GM11168 (cell line): ENCODE measurements at regions not wholly inside any gene's neighbourhood (a gene's known extent, or its start where the extent isn't known, plus 50 kb on each side); places are given as distances from the start of the nearest gene placed in this dataset.

Experiments
- in situ Hi-C: fragments of 300-500 bp; cut with MboI; formaldehyde crosslinking; loops from one replicate; pipeline ENCODE4 v1.12.0; 2022; ENCODE audit warnings: low sequenced_read_pairs; ENCODE audit not compliant: unreplicated experiment

DNA sequence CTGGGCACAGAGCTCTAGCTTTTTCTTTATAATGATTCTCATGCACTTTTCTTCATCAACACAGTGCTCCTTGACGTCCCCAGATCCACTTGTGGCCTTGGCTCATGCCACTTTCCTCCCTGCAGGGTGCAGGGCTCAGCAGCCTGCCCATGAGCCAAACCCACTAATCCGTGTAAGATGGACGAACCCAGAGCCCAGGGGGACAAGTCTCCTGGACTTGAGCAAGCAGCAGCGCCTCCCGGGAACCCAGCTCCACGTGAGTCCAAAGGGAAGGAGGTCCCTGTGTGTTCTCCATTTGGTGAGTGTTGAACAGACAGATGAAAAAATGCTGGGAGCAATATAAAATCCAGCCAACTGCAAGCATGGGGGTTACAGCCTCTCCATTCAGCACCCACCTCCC is 470.6 kb upstream of the HS6ST1 start:
- in situ Hi-C loops, result no loop called here

DNA sequence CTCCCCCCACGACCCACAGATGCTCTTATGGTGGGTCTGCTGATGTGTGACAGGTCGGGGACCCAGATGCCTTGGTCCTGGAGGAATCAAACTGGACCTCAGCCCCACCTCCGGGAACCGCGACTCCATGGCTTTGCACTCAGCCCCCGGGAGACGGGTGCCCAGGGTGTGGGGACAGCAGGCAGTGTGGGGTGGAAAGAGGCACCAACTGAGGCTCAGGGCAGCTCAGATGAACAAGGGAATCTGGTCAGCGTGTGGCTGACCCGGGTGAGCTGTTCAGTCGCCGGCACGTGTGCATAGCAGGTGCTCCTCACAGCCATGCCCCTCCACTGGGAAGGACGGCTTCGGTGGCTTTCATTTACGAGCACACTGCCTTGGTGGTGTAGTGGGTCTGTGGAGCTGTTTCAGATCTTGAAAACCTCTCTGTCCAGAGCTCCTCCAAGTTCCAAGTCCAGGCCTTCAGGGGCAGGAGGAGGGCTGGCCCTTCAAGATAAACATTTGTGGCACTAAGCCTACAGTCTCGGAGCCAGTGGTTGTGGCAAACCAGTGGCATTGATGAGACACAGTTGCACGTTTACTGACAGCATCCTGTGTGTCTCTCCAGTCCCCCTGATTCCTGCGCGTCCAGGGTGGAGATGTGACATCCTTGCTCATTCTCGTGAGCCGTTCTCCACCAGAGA is 471.2 kb upstream of the HS6ST1 start:
- in situ Hi-C loops, result no loop called here

DNA sequence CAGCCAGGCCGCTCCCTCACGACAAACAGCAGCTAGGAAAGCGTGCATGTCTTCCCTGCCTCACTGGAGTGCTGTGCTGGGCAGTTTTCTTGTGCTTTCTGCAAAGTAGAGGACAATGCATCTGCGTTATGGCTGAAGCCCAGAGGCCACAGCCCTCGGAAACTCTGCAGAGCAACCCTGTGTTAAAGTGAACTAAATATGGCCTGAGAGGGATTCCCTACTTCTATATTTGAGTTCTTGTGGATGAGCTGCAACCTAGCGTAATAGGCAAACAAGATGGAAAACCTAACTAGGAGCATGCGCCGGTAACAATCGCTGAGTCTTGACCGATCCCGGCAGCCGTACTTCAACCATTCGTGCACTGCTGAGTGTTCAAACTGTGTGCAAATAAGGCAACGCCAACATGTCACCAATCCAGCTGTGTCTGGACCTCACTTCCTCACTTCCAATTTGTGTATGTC is 471.9 kb upstream of the HS6ST1 start:
- in situ Hi-C loops, result no loop called here

DNA sequence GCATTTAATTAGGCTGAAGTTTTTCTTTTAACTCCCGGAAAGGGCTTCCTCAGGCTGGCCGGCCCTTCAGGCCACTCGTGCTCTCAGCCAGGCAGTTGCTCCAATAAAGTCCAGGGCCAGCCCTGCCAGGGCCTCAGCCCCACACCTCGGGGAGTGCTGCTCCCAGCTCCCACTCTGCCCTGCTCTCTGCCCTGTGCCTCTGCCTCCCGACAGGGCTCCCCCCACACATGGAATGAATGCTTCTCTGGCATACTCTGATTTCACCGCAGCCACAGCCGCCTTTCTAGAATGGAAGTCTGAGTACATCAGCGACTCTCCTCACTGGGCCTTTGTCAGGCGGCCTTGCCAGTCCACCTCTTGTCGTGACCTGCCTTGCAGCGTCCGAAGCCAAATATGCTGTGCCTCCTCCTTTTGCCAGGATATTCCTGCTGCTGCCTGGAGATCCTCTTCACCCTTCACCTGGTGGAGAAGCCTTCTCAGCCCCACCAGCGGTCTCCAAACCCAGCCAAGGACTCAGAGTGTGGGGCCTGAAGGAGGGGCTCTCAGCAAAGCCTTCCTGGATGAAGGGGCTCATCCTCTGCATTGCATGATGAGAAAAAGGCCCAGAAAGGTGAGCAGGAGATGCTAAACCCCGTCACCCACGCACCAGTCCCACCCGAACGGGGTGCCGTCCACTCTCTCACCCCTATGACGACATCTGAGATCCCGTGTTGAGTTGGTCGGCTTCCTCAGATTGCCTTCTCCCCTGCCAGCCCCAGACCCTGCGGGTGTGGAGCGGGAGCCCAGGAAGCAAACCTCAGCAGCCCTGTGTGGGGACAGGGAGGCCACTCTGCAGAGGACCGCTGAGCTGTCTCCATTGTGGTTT is 472.7 kb upstream of the HS6ST1 start:
- in situ Hi-C loops, result no loop called here

DNA sequence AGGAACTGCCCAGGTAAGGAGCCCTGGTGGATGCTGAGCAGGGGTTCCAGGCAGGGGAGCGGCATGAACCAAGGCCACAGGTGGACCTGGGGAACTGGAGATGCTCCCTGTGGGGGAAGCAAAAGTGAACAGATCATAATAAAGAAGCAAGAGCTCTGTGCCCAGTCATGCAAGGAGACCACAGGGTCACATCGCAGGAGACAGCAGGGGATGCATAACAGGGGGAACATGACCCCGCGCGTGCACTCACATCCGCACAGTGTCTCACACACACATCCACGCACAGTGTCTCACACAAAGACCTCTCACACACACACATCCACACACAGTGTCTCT is 473.3 kb upstream of the HS6ST1 start:
- in situ Hi-C loops, result no loop called here

DNA sequence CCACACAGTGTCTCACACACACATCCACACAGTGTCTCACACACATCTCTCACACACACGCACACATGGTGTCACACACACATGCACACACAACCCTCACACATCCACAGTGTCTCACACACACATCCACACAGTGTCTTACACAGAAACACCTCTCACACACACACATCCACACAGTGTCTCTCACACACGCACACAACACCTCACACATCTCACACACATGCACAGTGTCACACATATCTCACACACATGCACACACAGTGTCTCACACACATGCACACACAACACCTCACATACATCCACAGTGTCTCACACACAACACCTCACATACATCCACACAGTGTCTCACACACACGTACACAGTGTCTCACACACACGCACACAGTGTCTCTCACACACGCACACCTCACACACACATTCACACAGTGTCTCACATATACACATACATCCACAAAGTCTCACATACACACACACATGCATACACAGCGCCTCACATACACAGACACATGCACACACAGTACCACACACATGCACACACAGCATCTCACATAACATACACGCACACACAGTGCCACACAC is 473.9 kb upstream of the HS6ST1 start:
- in situ Hi-C loops, result no loop called here

DNA sequence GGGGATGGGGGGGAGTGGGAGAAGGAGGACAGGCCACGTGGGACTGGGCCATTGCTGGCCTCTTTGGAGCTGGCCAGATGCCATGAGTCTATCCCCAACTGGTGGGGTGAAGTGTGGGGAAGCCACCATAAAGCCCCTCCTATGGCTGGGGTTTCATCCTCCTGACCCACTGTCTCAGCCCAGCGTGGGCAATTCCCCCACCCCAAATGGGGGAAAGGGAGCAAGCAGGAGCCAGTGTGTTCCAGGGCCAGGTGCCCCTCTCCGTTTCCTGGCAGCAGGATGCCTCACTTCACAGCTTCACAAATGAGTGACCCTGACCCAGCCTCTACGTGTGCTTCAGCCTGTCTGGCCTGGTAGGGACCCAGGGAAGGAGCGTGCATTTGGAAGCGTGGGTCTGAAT is 474.7 kb upstream of the HS6ST1 start:
- in situ Hi-C loops, result no loop called here

DNA sequence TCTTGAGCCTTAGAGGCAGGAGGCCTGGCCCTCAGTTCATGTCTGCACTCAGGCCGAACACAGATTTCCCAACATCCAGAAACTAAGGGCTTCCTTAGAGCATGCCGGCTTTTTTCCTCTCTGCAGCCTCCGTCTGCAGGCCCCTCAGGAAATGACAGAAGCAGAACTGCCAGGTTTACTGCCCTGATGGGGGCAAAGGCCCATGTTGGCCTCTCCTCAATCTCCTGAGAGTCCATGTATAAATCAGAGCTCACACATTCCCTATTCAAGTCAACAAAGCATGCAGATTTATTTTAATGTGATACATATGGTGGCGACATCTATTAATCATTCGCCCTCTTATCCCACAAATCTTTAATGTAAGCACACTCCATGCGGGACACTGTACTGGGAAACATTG is 475.6 kb upstream of the HS6ST1 start:
- in situ Hi-C loops, result no loop called here

DNA sequence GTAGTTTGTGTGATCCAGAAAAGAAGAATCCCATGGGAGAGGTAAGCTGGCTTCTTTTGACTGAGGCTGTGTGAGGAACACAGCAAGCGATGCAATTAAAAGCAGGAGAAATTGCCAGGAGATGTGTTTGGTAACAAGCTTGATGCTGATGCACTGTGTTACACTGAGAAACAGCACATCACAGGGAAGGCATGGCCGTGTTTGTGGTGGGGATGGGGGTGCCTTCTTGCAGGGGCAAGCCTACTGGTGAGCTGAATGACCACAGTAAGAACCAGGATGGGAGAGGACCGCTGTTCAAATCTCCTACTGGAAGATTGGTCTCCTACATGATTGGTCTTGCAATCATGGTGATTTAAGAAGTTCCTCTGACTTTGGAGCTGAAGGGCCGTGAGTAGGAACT is 477.7 kb upstream of the HS6ST1 start:
- in situ Hi-C loops, result no loop called here

DNA sequence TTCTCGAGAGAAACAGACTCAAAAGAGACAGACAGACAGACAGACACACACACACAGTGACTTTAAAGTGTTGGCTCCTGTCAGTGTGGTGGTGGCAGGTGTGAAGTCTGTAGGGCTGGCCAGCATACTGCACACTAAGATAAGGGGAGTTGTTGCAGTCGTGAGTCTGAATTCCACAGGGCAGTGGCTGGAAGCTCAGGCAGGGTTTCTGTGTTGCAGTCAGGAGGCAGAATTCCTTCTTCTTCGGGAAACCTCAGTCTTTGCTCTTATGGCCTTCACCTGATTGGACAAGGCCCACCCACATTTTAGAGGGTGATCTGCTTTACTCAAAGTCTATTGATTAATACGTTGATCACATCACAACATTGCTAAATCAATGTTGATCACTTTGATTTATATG is 478.4 kb upstream of the HS6ST1 start:
- in situ Hi-C loops, result no loop called here

DNA sequence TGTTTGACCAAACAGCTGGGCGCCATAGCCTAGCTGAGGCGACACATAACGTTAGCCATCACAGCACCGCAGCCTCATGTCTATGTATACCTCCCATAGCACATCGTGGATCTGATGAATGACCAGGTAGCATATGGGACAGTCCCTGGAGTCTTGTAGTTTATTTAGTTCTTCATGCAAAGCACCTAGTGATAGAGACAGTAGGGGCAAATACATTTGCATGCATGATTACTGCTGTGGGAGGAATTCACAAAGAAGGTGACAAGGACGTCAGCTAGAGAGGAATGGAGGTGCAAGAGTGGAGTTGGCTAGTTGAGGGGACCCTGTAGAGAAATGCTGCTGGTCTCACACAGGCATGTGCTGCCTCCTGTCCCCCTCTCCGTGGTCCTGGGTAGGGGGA is 478.9 kb upstream of the HS6ST1 start:
- in situ Hi-C loops, result no loop called here

DNA sequence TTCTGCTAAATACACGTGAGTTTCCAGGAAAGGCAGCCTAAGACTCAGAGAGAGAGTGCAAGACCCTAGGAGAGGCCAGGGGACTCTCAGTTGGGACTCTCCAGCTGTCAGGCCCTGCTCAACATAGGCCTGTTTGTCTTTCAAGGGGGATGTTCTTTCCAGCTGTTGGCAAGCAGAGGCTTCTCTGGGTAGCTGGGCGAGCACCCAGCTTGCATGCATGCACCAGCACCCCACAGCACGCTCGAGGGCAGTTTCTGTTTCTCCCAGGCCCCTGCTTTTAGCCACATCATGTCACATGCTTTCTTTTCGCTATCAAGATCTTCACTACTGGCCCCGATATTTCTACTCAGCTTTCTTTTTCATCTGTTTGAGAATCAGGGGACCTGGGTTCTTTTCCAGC is 479.3 kb upstream of the HS6ST1 start:
- in situ Hi-C loops, result no loop called here

DNA sequence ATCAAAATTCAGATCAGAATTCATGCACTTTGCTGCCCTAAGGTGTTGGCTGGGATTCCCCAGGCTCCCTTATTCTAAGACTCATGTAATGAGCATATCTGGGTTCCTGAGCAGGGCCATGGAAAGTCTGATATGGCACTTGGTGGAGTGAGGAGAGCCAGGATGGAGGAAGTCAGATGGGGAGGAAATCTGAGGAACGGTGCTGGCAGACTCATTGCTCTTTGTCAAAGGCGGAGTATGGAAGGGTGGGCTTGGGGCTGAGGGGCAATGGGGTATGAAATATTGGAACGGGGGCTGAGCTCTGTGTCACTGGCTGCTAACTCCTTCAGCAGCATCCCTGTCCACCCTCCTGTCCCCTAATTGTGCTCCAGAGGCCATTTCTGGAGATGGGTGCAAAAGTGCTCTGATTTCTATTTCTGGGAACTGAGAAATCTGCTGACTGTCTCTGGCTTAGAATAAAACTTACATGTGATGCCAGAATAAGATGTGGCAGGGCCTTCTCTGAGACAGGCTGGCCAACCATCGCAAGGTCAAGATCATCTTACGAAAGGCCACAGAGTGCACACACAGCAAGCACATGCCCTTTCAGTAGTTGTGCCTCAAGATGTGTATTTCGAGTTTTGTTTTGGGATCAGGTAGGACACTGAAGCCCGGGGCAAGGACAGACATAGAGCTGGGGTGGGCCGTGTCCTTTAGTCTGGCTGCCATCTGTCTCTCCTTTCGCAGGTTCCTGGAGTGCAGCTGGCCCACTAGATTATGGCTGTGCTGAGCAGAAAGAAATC is 480.0 kb upstream of the HS6ST1 start:
- in situ Hi-C loops, result no loop called here

DNA sequence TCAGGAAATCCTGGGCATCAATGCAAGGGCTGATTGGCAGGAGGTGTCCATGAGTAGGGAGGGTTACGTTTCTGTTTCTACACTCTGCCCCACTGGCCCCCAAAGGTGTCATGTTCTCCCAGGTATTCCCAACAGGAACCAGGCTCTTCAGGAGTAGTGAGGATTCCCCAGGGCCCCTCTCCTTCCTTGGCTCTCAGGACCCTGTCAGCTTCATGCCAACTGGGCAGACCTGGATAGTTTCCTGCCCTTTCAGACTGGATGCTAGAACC is 480.6 kb upstream of the HS6ST1 start:
- in situ Hi-C loops, result no loop called here

DNA sequence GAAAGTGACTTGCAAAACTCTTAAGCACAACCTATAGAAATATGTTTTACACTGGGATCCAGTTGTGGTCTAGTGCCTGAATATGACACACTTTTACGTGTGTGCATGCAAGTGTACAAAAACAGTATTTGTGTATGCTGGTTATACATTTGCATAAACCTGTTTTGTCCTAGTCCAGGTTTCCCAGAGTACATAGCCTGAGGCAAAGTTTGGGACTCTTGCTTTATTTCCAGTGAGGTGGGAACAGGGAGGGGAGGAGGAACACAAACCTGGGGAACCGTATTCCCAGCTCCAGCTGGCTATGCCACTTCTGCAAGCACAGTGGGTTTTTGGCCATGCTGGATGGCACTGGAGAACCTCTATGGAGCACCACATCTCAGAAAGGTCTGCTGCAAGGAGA is 481.1 kb upstream of the HS6ST1 start:
- in situ Hi-C loops, result no loop called here

DNA sequence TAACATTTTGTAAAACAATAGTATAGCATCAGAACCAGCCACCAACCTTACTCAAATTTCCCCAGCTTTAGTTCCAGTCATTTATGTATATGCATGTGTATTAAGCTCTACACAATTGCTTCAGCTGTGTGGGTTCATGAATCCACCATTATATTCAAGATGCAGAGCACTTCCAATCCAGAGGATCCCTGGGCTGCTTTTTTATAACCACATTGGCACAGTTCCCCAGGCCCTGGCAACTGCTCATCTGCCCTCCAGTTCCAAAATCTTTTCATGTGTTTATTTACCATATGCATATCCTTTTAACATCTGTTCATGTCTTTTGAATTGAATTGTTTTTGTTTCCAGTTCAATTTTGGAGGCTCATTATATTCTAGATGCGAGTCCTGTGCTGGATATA is 482.9 kb upstream of the HS6ST1 start:
- in situ Hi-C loops, result no loop called here

DNA sequence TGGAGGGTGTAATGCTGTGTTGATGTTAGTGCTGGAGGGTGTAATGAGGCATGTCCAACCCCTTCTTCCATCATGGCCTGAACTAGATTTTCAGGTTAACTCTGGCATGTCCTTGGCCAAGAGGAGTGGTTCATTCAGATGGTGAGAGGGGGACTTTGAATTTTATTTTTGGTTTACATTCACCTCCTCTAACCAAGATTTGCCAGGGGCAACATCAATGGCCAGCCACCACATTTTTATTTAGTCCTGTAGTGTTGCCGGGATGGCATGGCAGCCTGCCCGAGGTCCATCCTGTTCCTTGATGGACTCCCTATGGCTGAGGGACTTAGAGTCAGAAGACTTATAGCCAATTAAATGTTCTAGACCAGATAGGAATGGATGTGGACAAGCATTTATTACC is 484.6 kb upstream of the HS6ST1 start:
- in situ Hi-C loops, result no loop called here

DNA sequence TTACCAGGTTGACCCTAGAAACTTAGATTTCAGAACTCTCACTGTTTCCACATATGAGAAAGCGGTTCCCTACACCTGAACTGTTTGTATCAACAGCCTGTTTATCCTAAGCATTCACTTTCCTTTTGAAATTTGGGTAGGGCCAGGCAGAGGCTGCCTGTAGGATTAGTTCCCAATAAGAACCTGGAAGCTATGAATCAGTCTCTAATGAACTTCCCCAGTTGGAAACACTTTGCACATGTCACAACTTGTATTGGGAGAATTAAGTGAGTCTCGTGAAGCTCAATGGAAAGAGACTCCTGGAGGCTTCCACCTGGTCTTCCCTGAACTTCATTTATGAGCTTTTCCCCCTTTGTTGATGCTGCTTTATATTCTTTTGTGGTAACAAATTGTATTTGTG is 486.6 kb upstream of the HS6ST1 start:
- in situ Hi-C loops, result no loop called here

DNA sequence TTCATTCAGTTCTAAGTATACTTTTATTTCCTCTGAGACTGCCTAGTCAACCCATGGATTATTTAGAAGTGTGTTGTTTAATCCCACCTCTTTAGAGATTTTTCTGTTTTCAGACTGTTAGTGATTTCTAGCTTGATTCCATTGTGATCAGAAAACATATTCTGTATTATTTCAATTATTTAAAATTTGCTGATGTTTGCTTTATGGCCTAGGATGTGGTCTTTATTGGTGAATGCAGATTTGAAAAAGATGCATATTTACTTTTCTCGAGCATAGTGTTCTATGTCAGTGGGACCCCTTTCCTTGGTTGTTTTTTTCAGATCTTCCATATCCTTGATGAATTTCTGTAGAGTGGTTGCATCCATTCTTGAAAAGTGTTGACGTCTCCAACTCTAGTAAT is 487.2 kb upstream of the HS6ST1 start:
- in situ Hi-C loops, result no loop called here

DNA sequence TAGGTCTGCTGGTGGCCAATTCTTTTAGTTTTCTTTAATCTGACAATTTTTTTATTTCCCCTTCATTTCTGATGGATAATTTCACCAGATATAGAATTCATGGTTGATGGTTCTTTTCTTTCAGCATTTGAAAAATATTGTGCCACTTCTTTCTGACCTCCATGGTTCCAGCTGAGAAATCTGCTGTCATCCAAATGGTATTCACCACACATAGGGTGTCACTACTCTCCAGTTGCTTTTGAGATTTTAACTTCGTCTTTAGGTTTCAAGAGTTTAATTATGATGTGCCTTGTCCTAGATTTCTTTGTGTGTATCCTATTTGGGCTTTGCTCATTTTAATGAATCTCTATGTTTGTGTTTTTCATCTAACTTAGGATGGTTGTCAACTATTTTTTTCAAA is 488.6 kb upstream of the HS6ST1 start:
- in situ Hi-C loops, result no loop called here
